ENCODE measurements at regions not wholly inside any gene's neighbourhood (a gene's known extent, or its start where the extent isn't known, plus 50 kb on each side); places are given as distances from the start of the nearest gene placed in this dataset.

DNA sequence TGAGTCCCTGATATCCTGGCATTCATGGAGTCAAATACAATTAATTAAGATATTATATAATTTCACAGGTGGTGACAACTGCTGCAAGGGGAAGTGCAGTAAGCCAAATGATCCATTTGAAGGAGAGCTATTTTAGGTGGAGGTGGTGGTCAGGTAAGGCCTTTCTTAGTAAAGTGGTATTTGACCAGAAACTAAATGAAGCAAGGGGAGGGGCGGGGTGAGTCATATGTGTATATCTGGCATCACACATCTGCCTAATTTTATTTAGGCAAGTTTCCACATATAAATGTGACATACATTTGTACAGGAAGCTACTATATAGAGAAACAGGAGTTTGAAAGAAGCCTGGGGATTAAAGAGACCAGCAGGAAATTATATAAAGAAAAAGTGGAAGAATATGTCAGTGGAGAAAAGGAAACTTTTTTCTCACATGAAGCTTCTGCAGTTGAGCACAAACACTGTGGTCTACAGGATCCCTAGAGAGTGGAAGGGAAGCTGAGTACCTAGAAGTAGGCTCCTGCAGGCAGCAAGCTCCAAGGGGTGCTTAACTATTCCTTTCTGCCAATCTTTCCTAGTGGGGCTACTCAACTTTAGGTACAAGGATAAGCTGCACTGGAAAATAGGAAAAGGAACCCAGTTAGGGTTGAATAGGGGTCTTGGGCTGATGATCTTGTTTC, 99.6 kb downstream of the OGFRL1 start:
- Mint-ChIP-seq H3K9me3 (no peaks in the 10 kb centered on the region), H3K36me3 (no peaks in the 10 kb centered on the region), H3K4me3 (no peak overlapping the region), H3K27me3 (ENCODE audit: low read depth) (no peaks in the 10 kb centered on the region), H3K27ac (no peak overlapping the region), H3K4me1 (peaks cover 37% of the 10 kb centered on the region)
- ChIA-PET POLR2A (no interaction called here), CTCF (interaction anchor here (1.5 kb wide), 1 partner anchor 122 kb away, joined by 7 read pairs; no protein-coding TSS in a partner anchor)
- TF ChIP-seq, protein P1, sequence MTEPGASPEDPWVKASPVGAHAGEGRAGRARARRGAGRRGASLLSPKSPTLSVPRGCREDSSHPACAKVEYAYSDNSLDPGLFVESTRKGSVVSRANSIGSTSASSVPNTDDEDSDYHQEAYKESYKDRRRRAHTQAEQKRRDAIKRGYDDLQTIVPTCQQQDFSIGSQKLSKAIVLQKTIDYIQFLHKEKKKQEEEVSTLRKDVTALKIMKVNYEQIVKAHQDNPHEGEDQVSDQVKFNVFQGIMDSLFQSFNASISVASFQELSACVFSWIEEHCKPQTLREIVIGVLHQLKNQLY (CRISPR knock-in tag; IDR thresholded peaks at IDR 0.05) = no peak
- TF ChIP-seq, protein P2, sequence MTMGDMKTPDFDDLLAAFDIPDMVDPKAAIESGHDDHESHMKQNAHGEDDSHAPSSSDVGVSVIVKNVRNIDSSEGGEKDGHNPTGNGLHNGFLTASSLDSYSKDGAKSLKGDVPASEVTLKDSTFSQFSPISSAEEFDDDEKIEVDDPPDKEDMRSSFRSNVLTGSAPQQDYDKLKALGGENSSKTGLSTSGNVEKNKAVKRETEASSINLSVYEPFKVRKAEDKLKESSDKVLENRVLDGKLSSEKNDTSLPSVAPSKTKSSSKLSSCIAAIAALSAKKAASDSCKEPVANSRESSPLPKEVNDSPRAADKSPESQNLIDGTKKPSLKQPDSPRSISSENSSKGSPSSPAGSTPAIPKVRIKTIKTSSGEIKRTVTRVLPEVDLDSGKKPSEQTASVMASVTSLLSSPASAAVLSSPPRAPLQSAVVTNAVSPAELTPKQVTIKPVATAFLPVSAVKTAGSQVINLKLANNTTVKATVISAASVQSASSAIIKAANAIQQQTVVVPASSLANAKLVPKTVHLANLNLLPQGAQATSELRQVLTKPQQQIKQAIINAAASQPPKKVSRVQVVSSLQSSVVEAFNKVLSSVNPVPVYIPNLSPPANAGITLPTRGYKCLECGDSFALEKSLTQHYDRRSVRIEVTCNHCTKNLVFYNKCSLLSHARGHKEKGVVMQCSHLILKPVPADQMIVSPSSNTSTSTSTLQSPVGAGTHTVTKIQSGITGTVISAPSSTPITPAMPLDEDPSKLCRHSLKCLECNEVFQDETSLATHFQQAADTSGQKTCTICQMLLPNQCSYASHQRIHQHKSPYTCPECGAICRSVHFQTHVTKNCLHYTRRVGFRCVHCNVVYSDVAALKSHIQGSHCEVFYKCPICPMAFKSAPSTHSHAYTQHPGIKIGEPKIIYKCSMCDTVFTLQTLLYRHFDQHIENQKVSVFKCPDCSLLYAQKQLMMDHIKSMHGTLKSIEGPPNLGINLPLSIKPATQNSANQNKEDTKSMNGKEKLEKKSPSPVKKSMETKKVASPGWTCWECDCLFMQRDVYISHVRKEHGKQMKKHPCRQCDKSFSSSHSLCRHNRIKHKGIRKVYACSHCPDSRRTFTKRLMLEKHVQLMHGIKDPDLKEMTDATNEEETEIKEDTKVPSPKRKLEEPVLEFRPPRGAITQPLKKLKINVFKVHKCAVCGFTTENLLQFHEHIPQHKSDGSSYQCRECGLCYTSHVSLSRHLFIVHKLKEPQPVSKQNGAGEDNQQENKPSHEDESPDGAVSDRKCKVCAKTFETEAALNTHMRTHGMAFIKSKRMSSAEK (CRISPR knock-in tag; IDR thresholded peaks at IDR 0.05; ENCODE audit: borderline replicate concordance) = no peak
- TF ChIP-seq NR2C2 (CRISPR knock-in tag; IDR thresholded peaks at IDR 0.05) (no peak), ETV6 (CRISPR knock-in tag; IDR thresholded peaks at IDR 0.05) (no peak)
- TF ChIP-seq, protein P3, sequence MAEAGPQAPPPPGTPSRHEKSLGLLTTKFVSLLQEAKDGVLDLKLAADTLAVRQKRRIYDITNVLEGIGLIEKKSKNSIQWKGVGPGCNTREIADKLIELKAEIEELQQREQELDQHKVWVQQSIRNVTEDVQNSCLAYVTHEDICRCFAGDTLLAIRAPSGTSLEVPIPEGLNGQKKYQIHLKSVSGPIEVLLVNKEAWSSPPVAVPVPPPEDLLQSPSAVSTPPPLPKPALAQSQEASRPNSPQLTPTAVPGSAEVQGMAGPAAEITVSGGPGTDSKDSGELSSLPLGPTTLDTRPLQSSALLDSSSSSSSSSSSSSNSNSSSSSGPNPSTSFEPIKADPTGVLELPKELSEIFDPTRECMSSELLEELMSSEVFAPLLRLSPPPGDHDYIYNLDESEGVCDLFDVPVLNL (CRISPR knock-in tag; IDR thresholded peaks at IDR 0.05; ENCODE audit: borderline replicate concordance, low read depth) = no peak
- TF ChIP-seq, protein P4, sequence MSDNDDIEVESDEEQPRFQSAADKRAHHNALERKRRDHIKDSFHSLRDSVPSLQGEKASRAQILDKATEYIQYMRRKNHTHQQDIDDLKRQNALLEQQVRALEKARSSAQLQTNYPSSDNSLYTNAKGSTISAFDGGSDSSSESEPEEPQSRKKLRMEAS (CRISPR knock-in tag; IDR thresholded peaks at IDR 0.05) = no peak
- no peak for ATAC-seq
- no peak for DNase-seq (ENCODE audit: low spot score)

- ChIA-PET CTCF (interaction anchor here (1.5 kb wide), 1 partner anchor 121 kb away, joined by 7 read pairs; no protein-coding TSS in a partner anchor), POLR2A (interaction anchor here (0.7 kb wide), 1 partner anchor 109 kb away, joined by 11 read pairs; no protein-coding TSS in a partner anchor)
- DNase-seq (ENCODE audit: low spot score) (no peak), ATAC-seq (no peak)
- H3K36me3 Mint-ChIP-seq = no peaks in the 10 kb centered on the region
- no peak overlapping the region for H3K4me3 Mint-ChIP-seq
- H3K27me3 Mint-ChIP-seq (ENCODE audit: low read depth) = no peaks in the 10 kb centered on the region
- H3K4me1 Mint-ChIP-seq = peaks cover 30% of the 10 kb centered on the region
- H3K27ac Mint-ChIP-seq = no peak overlapping the region
- no peaks in the 10 kb centered on the region for H3K9me3 Mint-ChIP-seq
- TF ChIP-seq ZNF425 (CRISPR knock-in tag; conservative IDR thresholded peaks at IDR 0.05) (no peak), ZMAT4 (CRISPR knock-in tag; IDR thresholded peaks at IDR 0.05) (no peak), NR2C2 (CRISPR knock-in tag; IDR thresholded peaks at IDR 0.05) (no peak), ZNF671 (CRISPR knock-in tag; IDR thresholded peaks at IDR 0.05) (no peak), ARID4B (CRISPR knock-in tag; IDR thresholded peaks at IDR 0.05; ENCODE audit: borderline replicate concordance) (no peak), CREM (CRISPR knock-in tag; IDR thresholded peaks at IDR 0.05) (no peak), ZNF219 (CRISPR knock-in tag; IDR thresholded peaks at IDR 0.05; ENCODE audit: borderline replicate concordance) (no peak), SOX15 (CRISPR knock-in tag; IDR thresholded peaks at IDR 0.05) (no peak), PRDM15 (CRISPR knock-in tag; IDR thresholded peaks at IDR 0.05) (no peak)
Measured at GRCh38 chr6:71388856-71389527, 100.4 kb downstream of the OGFRL1 start.
